Fibroblast of lung (primary cell): ENCODE measurements at regions not wholly inside any gene's neighbourhood (a gene's known extent, or its start where the extent isn't known, plus 50 kb on each side); places are given as distances from the start of the nearest gene placed in this dataset.

Source experiments
- DNase-seq, 2 donors: peaks; one replicate each; pipeline versions ENCODE4 v3.0.0 to v3.0.0-alpha.2; 2010; ENCODE audit warnings: low read depth in 2 of 2
- H2AFZ ChIP-seq: 2 replicates; pipeline ENCODE4 v1.5.1; 2012; ENCODE audit warnings: low read length, control low read depth, inconsistent platforms
- H3K27ac ChIP-seq: 2 replicates; pipeline ENCODE4 v1.5.1; 2011; ENCODE audit warnings: low read length, control low read depth; ENCODE audit not compliant: insufficient read depth
- H3K27me3 ChIP-seq: 2 replicates; pipeline ENCODE4 v1.5.1; 2011; ENCODE audit warnings: mild to moderate bottlenecking, low read length; ENCODE audit not compliant: control insufficient read depth, insufficient read depth
- H3K36me3 ChIP-seq: 2 replicates; pipeline ENCODE4 v1.5.1; 2011; ENCODE audit warnings: low read length; ENCODE audit not compliant: control insufficient read depth, insufficient read depth
- H3K4me1 ChIP-seq: 2 replicates; pipeline ENCODE4 v1.5.1; 2011; ENCODE audit warnings: low read length; ENCODE audit not compliant: control insufficient read depth, insufficient read depth; ENCODE audit errors: extremely low read depth
- H3K4me2 ChIP-seq: 2 replicates; pipeline ENCODE4 v1.5.1; 2011; ENCODE audit warnings: low read length, control low read depth; ENCODE audit not compliant: insufficient read depth; ENCODE audit errors: extremely low read depth
- H3K4me3 ChIP-seq, 4 experiments: fragments of 200-600 bp in 1 of 4; sonication (generic) in 1 of 4; replicated peaks in 1 of 4; 2 replicates each; pipeline ENCODE4 v1.5.1; 2011 to 2016; ENCODE audit warnings: low read length in 4 of 4, low read depth in 3 of 4, mild to moderate bottlenecking in 3 of 4, control low read depth in 2 of 4, inconsistent platforms in 1 of 4, mixed read lengths in 1 of 4; ENCODE audit not compliant: insufficient read depth in 1 of 4; ENCODE audit errors: control extremely low read depth in 1 of 4
- H3K79me2 ChIP-seq: 2 replicates; pipeline ENCODE4 v1.5.1; 2012; ENCODE audit warnings: mild to moderate bottlenecking, low read length, inconsistent platforms; ENCODE audit not compliant: control insufficient read depth, insufficient read depth
- H3K9ac ChIP-seq: 2 replicates; pipeline ENCODE4 v1.5.1; 2011; ENCODE audit warnings: mild to moderate bottlenecking, low read length, control low read depth; ENCODE audit not compliant: insufficient read depth
- H3K9me3 ChIP-seq: 2 replicates; pipeline ENCODE4 v1.5.1; 2012; ENCODE audit warnings: low read depth, low read length; ENCODE audit not compliant: control insufficient read depth, insufficient read depth
- H4K20me1 ChIP-seq: 2 replicates; pipeline ENCODE4 v1.5.1; 2011; ENCODE audit warnings: low read length; ENCODE audit not compliant: control insufficient read depth, insufficient read depth; ENCODE audit errors: extremely low read depth
- EZH2 ChIP-seq: IDR thresholded peaks from 2 replicates; pipeline ENCODE4 v1.5.1; 2012; ENCODE audit warnings: low read length, control low read depth, mild to moderate bottlenecking; ENCODE audit errors: missing control alignments
- TF ChIP-seq, protein P1 (sequence below), 2 donors: IDR thresholded peaks in 1 of 2; conservative IDR thresholded peaks in 1 of 2; 1 replicate in 1 of 2; 2 replicates in 1 of 2; pipeline ENCODE4 v1.5.1; 2011 to 2012; ENCODE audit warnings: low read length in 2 of 2, control low read depth in 1 of 2, inconsistent platforms in 1 of 2, low read depth in 1 of 2, mild to moderate bottlenecking in 1 of 2

DNA sequence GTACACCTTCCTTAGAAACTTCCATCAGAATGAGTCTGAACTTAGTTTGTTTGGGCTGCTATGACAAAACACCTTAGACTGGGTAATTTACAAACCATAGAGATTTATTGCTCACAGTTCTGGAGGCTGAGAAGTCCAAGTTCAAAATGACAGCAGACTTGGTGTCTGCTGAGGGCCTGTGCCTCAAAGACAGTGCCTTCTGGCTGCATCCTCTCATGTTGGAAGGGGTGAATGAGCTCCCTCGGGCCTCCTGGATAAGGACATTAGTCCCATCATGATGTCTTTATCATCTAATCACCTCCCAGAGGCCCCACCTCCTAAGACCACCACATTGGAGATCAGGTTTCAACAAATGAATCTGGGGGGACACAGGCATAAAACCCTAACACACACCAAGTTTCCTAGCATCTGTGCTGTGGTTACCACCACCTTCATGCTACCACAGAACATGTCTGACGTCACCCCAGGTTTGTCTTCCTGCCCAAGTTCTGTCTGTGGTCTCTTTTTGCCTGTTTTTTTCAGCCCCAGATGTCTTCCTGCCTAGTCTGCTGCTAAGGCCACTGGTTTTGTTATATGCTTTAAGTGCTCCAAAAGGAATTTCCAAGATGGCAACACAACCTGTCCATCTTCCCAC, 150.9 kb upstream of the COBL start:
- TF ChIP-seq, protein P1, sequence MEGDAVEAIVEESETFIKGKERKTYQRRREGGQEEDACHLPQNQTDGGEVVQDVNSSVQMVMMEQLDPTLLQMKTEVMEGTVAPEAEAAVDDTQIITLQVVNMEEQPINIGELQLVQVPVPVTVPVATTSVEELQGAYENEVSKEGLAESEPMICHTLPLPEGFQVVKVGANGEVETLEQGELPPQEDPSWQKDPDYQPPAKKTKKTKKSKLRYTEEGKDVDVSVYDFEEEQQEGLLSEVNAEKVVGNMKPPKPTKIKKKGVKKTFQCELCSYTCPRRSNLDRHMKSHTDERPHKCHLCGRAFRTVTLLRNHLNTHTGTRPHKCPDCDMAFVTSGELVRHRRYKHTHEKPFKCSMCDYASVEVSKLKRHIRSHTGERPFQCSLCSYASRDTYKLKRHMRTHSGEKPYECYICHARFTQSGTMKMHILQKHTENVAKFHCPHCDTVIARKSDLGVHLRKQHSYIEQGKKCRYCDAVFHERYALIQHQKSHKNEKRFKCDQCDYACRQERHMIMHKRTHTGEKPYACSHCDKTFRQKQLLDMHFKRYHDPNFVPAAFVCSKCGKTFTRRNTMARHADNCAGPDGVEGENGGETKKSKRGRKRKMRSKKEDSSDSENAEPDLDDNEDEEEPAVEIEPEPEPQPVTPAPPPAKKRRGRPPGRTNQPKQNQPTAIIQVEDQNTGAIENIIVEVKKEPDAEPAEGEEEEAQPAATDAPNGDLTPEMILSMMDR (conservative IDR thresholded peaks at IDR 0.05 in 1 of 2, IDR thresholded peaks at IDR 0.05 in 1 of 2; ENCODE audit: low read depth in 1 of 2, low read length in 2 of 2) = no peak
- TF ChIP-seq EZH2 = no peak
- Histone ChIP-seq H3K4me3 (no peak overlapping the region), H3K27me3 (no peaks in the 10 kb centered on the region), H3K27ac (no peak overlapping the region), H3K9ac (no peak overlapping the region), H2AFZ (no peak overlapping the region), H3K4me1 (no peaks in the 10 kb centered on the region), H3K79me2 (no peaks in the 10 kb centered on the region), H4K20me1 (no peaks in the 10 kb centered on the region), H3K9me3 (no peaks in the 10 kb centered on the region), H3K36me3 (no peaks in the 10 kb centered on the region), H3K4me2 (no peak overlapping the region)
- DNase-seq = no peak

DNA sequence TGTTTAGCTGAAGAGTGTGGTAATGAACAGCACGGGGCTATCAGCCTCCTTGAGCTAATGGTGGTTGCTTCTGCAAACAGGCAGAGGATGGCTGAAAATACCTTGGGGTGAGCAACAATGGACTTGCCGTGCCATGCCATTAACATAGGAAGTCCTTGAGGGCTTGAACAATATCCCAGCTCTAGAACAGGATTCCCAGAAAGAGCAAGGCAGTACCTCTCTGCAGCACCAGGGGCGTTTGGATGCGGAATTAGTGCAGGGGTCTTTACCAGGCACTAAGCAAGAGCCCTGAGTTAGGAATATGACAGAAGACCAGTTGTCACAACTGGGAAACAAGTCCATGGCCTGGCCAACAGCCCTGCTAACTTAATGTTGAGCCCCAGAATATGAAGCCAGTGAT, 143.2 kb upstream of the COBL start:
- Histone ChIP-seq H3K4me2 (no peak overlapping the region), H3K36me3 (no peaks in the 10 kb centered on the region), H3K79me2 (no peaks in the 10 kb centered on the region), H3K4me1 (no peaks in the 10 kb centered on the region), H3K9me3 (no peaks in the 10 kb centered on the region), H3K27ac (no peak overlapping the region), H3K27me3 (no peaks in the 10 kb centered on the region), H3K4me3 (no peak overlapping the region), H2AFZ (no peak overlapping the region), H4K20me1 (no peaks in the 10 kb centered on the region), H3K9ac (no peak overlapping the region)
- DNase-seq = no peak
- TF ChIP-seq, protein P1 (conservative IDR thresholded peaks at IDR 0.05 in 1 of 2, IDR thresholded peaks at IDR 0.05 in 1 of 2; ENCODE audit: low read depth in 1 of 2, low read length in 2 of 2) = no peak
- no peak for TF ChIP-seq EZH2

DNA sequence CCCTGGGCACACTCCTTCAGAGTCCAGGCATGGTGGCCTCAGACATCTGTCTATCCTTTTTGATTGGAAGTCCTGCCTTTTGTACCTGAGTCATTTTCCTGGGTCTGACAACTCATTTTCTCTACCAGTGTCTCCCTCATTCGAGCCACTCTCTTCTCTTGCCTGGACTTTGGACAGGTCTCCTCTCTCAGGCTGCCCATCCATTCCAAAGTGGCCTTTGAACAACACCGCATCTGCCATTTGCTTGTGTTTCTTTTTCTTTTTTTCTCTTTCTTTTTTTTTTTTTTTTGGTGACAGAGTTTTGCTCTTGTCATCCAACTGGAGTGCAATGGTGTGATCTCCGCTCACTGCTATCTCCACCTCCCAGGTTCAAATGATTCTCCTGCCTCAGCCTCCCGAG, 142.1 kb upstream of the COBL start:
- no peak overlapping the region for H3K4me3 ChIP-seq
- H3K9me3 ChIP-seq = no peaks in the 10 kb centered on the region
- no peak overlapping the region for H2AFZ ChIP-seq
- DNase-seq = no peak
- no peaks in the 10 kb centered on the region for H4K20me1 ChIP-seq
- no peaks in the 10 kb centered on the region for H3K27me3 ChIP-seq
- H3K4me1 ChIP-seq = no peaks in the 10 kb centered on the region
- H3K36me3 ChIP-seq = no peaks in the 10 kb centered on the region
- no peak overlapping the region for H3K4me2 ChIP-seq
- TF ChIP-seq, protein P1 (conservative IDR thresholded peaks at IDR 0.05 in 1 of 2, IDR thresholded peaks at IDR 0.05 in 1 of 2; ENCODE audit: low read depth in 1 of 2, low read length in 2 of 2) = no peak
- no peak for TF ChIP-seq EZH2
- no peak overlapping the region for H3K27ac ChIP-seq
- H3K9ac ChIP-seq = no peak overlapping the region
- no peaks in the 10 kb centered on the region for H3K79me2 ChIP-seq
